H1 (cell line): ENCODE measurements at regions not wholly inside any gene's neighbourhood (a gene's known extent, or its start where the extent isn't known, plus 50 kb on each side); places are given as distances from the start of the nearest gene placed in this dataset.

ENCODE experiments used
- CTCF ChIA-PET: fragments of 300-600 bp; sonication (Branson Sonifier 250); formaldehyde crosslinking; loops from one replicate; lab custom pipeline; 2021; ENCODE audit not compliant: partially characterized antibody; lab: Charles Lee
- POLR2A ChIA-PET: fragments of 300-600 bp; sonication (Branson Sonifier 250); formaldehyde crosslinking; loops from one replicate; lab custom pipeline; 2021; ENCODE audit warnings: inconsistent platforms; ENCODE audit not compliant: partially characterized antibody; lab: Charles Lee
- DNase-seq, 2 experiments: peaks; one replicate each; pipeline versions ENCODE4 v3.0.0 to v3.0.0-alpha.2; 2010 to 2022; ENCODE audit warnings: low spot score in 2 of 2, low read depth in 1 of 2, mixed read lengths in 1 of 2
- FAIRE-seq: peaks from 2 replicates; lab custom pipeline; 2011; peaks lifted over from hg19 to GRCh38; lab: Jason Lieb, UNC
- H2AFZ ChIP-seq: 2 replicates; pipeline ENCODE4 v1.8.1; 2012; ENCODE audit warnings: low read length, inconsistent platforms
- H2AK5ac ChIP-seq: 2 replicates; pipeline ENCODE4 v1.6.1; 2013; ENCODE audit warnings: low read depth, low read length
- H2BK120ac ChIP-seq: replicated peaks from 2 replicates; pipeline ENCODE3; 2013; ENCODE audit warnings: low read depth, low read length, inconsistent platforms
- H2BK12ac ChIP-seq: 2 replicates; pipeline ENCODE4 v1.6.1; 2013; ENCODE audit warnings: low read depth, low read length
- H2BK15ac ChIP-seq: 2 replicates; pipeline ENCODE4 v1.6.1; 2013; ENCODE audit warnings: low read length
- H2BK20ac ChIP-seq: 2 replicates; pipeline ENCODE4 v1.6.1; 2013; ENCODE audit warnings: low read length
- H2BK5ac ChIP-seq: 2 replicates; pipeline ENCODE4 v1.6.1; 2013; ENCODE audit warnings: low read depth, low read length
- H3K14ac ChIP-seq: 2 replicates; pipeline ENCODE4 v1.6.1; 2013; ENCODE audit warnings: inconsistent platforms; ENCODE audit not compliant: insufficient read length
- H3K18ac ChIP-seq: 2 replicates; pipeline ENCODE4 v1.6.1; 2013; ENCODE audit warnings: low read length; ENCODE audit errors: extremely low read depth
- H3K23ac ChIP-seq: 2 replicates; pipeline ENCODE4 v1.6.1; 2013; ENCODE audit warnings: inconsistent platforms; ENCODE audit not compliant: insufficient read length
- H3K23me2 ChIP-seq: 2 replicates; pipeline ENCODE4 v1.6.1; 2013; ENCODE audit warnings: low read depth, low read length
- H3K27ac ChIP-seq: 2 replicates; pipeline ENCODE4 v1.6.1; 2011; ENCODE audit warnings: low read depth, low read length, inconsistent platforms
- H3K27me3 ChIP-seq, 4 experiments: replicated peaks in 1 of 4; 1 replicate in 1 of 4; 2 replicates in 3 of 4; pipeline versions ENCODE4 v1.6.1 to v1.8.1; 2011 to 2013; ENCODE audit warnings: low read length in 3 of 4, mild to moderate bottlenecking in 3 of 4, inconsistent platforms in 2 of 4, mixed read lengths in 2 of 4, moderate library complexity in 1 of 4; ENCODE audit not compliant: control insufficient read depth in 3 of 4, insufficient read depth in 3 of 4; ENCODE audit errors: extremely low read depth in 1 of 4
- H3K36me3 ChIP-seq, 4 experiments: 2 replicates each; pipeline versions ENCODE4 v1.6.1 to v1.8.1; 2011 to 2013; ENCODE audit warnings: mild to moderate bottlenecking in 4 of 4, low read length in 3 of 4, moderate library complexity in 2 of 4, control low read depth in 1 of 4, inconsistent platforms in 1 of 4; ENCODE audit not compliant: insufficient read depth in 4 of 4, control insufficient read depth in 2 of 4
- H3K4ac ChIP-seq: replicated peaks from 2 replicates; pipeline ENCODE3; 2013; ENCODE audit warnings: low read length, low read depth, mixed read lengths, inconsistent platforms; ENCODE audit not compliant: insufficient read length
- H3K4me1 ChIP-seq, 4 experiments: replicated peaks in 1 of 4; 1 replicate in 1 of 4; 2 replicates in 3 of 4; pipeline versions ENCODE4 v1.6.1 to v1.8.1; 2011 to 2013; ENCODE audit warnings: low read length in 3 of 4, inconsistent platforms in 2 of 4, mixed read lengths in 1 of 4; ENCODE audit not compliant: insufficient read depth in 4 of 4, control insufficient read depth in 3 of 4
- H3K4me2 ChIP-seq, 2 experiments: 2 replicates each; pipeline versions ENCODE4 v1.6.1 to v1.8.1; 2011 to 2013; ENCODE audit warnings: low read depth in 2 of 2, low read length in 2 of 2, control low read depth in 1 of 2, inconsistent platforms in 1 of 2, mild to moderate bottlenecking in 1 of 2; ENCODE audit not compliant: insufficient read depth in 1 of 2
- H3K4me3 ChIP-seq, 4 experiments: fragments of 200-600, 300-600 bp in 1 of 4; sonication (generic), shearing (Covaris generic), sonication (Bioruptor Twin) in 1 of 4; 2 replicates each; pipeline versions ENCODE4 v1.5.1 to v1.8.1; 2011 to 2016; ENCODE audit warnings: low read length in 4 of 4, low read depth in 3 of 4, control low read depth in 2 of 4, inconsistent platforms in 2 of 4, mild to moderate bottlenecking in 2 of 4, mixed read lengths in 1 of 4, moderate library complexity in 1 of 4; ENCODE audit not compliant: insufficient read depth in 2 of 4; ENCODE audit errors: extremely low read depth in 1 of 4
- H3K56ac ChIP-seq: replicated peaks from 2 replicates; pipeline ENCODE3; 2013; ENCODE audit warnings: low read depth, mild to moderate bottlenecking, mixed read lengths, low read length, inconsistent platforms; ENCODE audit not compliant: insufficient read length
- H3K79me1 ChIP-seq: 2 replicates; pipeline ENCODE4 v1.6.1; 2013; ENCODE audit warnings: low read depth, low read length, control low read depth
- H3K79me2 ChIP-seq, 2 experiments: 2 replicates each; pipeline versions ENCODE4 v1.6.1 to v1.8.1; 2012 to 2013; ENCODE audit warnings: low read length in 2 of 2, mild to moderate bottlenecking in 2 of 2, inconsistent platforms in 1 of 2; ENCODE audit not compliant: insufficient read depth in 2 of 2, control insufficient read depth in 1 of 2
- H3K9ac ChIP-seq, 4 experiments: replicated peaks in 1 of 4; 1 replicate in 1 of 4; 2 replicates in 3 of 4; pipeline versions ENCODE4 v1.6.1 to v1.8.1; 2011 to 2013; ENCODE audit warnings: low read depth in 3 of 4, low read length in 3 of 4, control low read depth in 2 of 4, mild to moderate bottlenecking in 2 of 4, moderate library complexity in 2 of 4, inconsistent platforms in 1 of 4; ENCODE audit errors: extremely low read depth in 1 of 4
- H3K9me3 ChIP-seq, 2 experiments: 2 replicates each; pipeline versions ENCODE4 v1.6.1 to v1.8.1; 2012 to 2013; ENCODE audit warnings: mild to moderate bottlenecking in 2 of 2, moderate library complexity in 2 of 2, control low read depth in 1 of 2, inconsistent platforms in 1 of 2, low read depth in 1 of 2, low read length in 1 of 2, mixed read lengths in 1 of 2; ENCODE audit not compliant: insufficient read depth in 2 of 2
- H4K20me1 ChIP-seq, 2 experiments: replicated peaks in 1 of 2; 2 replicates each; pipeline versions ENCODE3 to v1.8.1; 2011 to 2013; ENCODE audit warnings: inconsistent platforms in 2 of 2, low read length in 2 of 2, mild to moderate bottlenecking in 1 of 2; ENCODE audit not compliant: insufficient read depth in 2 of 2, control insufficient read depth in 1 of 2
- H4K5ac ChIP-seq: 2 replicates; pipeline ENCODE4 v1.6.1; 2013; ENCODE audit warnings: low read length, low read depth, mixed read lengths, inconsistent platforms; ENCODE audit not compliant: insufficient read length
- H4K8ac ChIP-seq: 2 replicates; pipeline ENCODE4 v1.8.0; 2013; ENCODE audit warnings: mild to moderate bottlenecking, moderate library complexity, low read length, inconsistent platforms; ENCODE audit not compliant: insufficient read depth; ENCODE audit errors: extremely low read depth
- H4K91ac ChIP-seq: replicated peaks from 2 replicates; pipeline ENCODE3; 2013; ENCODE audit warnings: low read length, mixed read lengths, inconsistent platforms; ENCODE audit not compliant: insufficient read length
- EGR1 ChIP-seq: IDR thresholded peaks from 2 replicates; pipeline ENCODE4 v1.6.1; 2011; ENCODE audit warnings: low read depth, low read length, borderline replicate concordance
- EP300 ChIP-seq, 2 experiments: IDR thresholded peaks; 1 replicate in 1 of 2; 2 replicates in 1 of 2; pipeline ENCODE4 v1.6.1; 2011 to 2012; ENCODE audit warnings: low read depth in 2 of 2, low read length in 2 of 2, mild to moderate bottlenecking in 2 of 2, borderline replicate concordance in 1 of 2, inconsistent platforms in 1 of 2, moderate library complexity in 1 of 2
- FOSL1 ChIP-seq: IDR thresholded peaks from 2 replicates; pipeline ENCODE4 v1.6.1; 2011; ENCODE audit warnings: mild to moderate bottlenecking, low read depth, low read length, moderate library complexity; ENCODE audit not compliant: insufficient read depth
- JUND ChIP-seq: IDR thresholded peaks from 2 replicates; pipeline ENCODE4 v1.6.1; 2011; ENCODE audit warnings: mild to moderate bottlenecking, improper control_type of control experiment, low read length
- KDM5A ChIP-seq: fragments of 200-600 bp; IDR thresholded peaks from 2 replicates; pipeline ENCODE4 v1.7.1; 2012; ENCODE audit warnings: mild to moderate bottlenecking, low read length, inconsistent platforms, mixed read lengths
- MAX ChIP-seq: IDR thresholded peaks from 2 replicates; pipeline ENCODE4 v1.6.1; 2012; ENCODE audit warnings: inconsistent platforms
- RAD21 ChIP-seq, 2 experiments: IDR thresholded peaks in 1 of 2; conservative IDR thresholded peaks in 1 of 2; 2 replicates each; pipeline ENCODE4 v1.6.1; 2011; ENCODE audit warnings: low read depth in 2 of 2, low read length in 2 of 2, improper control_type of control experiment in 1 of 2, inconsistent platforms in 1 of 2, mild to moderate bottlenecking in 1 of 2, moderate library complexity in 1 of 2
- RBBP5 ChIP-seq: IDR thresholded peaks from 2 replicates; pipeline ENCODE4 v1.7.1; 2012; ENCODE audit warnings: low read depth, mild to moderate bottlenecking, inconsistent platforms, low read length, moderate library complexity, borderline replicate concordance
- SIN3A ChIP-seq, 2 experiments: IDR thresholded peaks in 1 of 2; conservative IDR thresholded peaks in 1 of 2; 2 replicates each; pipeline ENCODE4 v1.6.1; 2011 to 2012; ENCODE audit warnings: low read length in 2 of 2, improper control_type of control experiment in 1 of 2, low read depth in 1 of 2, mild to moderate bottlenecking in 1 of 2
- SP2 ChIP-seq: IDR thresholded peaks from 2 replicates; pipeline ENCODE4 v1.6.1; 2012; ENCODE audit warnings: mild to moderate bottlenecking, low read length, inconsistent platforms
- TAF1 ChIP-seq: IDR thresholded peaks from 2 replicates; pipeline ENCODE4 v1.6.1; 2011; ENCODE audit warnings: mild to moderate bottlenecking, low read depth, low read length
- TCF12 ChIP-seq: IDR thresholded peaks from 2 replicates; pipeline ENCODE4 v1.6.1; 2011; ENCODE audit warnings: low read depth, mild to moderate bottlenecking, low read length
- WGBS, 2 experiments: shearing (Covaris generic) in 1 of 2; methylation state at CpG; one replicate each; pipeline versions ENCODE4 v1.1.6 to v1.1.7; 2013 to 2015; ENCODE audit warnings: low lambda C conversion rate in 2 of 2, mixed read lengths in 2 of 2, inconsistent platforms in 1 of 2, low coverage in 1 of 2, missing lambda C conversion rate in 1 of 2; ENCODE audit not compliant: insufficient replicate concordance in 2 of 2, insufficient coverage in 1 of 2, insufficient read length in 1 of 2; ENCODE audit errors: extremely low coverage in 1 of 2, missing lambda C conversion rate in 1 of 2; 5-methylcytosine and 5-hydroxymethylcytosine counted together

DNA sequence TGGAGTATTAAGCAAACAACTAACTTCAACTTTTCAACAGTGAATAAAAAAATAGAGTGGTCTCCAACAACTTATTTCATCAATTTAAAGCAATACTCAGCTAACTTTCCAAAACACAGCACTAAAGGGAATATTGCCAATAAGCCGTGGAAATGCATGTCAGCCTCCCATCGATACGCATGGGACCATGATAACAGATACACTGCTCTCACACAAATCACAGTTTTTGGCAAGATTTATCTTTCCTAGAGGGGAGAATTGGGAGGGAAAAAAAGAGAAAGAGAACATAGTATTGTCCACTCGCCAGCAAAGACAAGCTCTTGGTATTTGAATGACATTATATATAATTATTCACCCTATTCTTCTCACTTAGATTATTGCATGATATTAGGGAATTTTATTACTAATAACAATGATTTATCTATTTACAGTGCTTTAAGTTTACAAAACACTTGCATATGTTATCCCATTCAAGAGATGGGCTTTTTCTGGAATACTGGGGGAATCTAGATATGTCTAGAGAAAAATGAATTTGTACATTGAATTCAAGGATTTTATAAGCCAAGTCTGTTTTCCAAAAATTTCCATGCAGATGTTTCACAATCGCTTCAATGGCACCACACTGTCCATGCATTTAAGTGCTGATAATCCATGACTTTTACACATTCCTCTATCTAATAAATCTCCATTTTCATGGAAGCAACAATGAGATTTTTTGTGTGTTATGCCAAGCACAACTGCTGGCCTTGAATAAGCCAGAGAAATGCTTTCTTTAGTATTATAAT, 194.0 kb upstream of the MGMT start:
- H3K79me2 ChIP-seq, result no peaks in the 10 kb centered on the region
- H4K20me1 ChIP-seq, result peaks cover 0 to 1% of the 10 kb centered on the region in 2 experiments
- no peak overlapping the region for H2BK5ac ChIP-seq
- H3K23me2 ChIP-seq, result no peaks in the 10 kb centered on the region
- no peak overlapping the region for H2BK15ac ChIP-seq
- H2AK5ac ChIP-seq, result no peak overlapping the region
- H3K14ac ChIP-seq, result no peak overlapping the region
- FAIRE-seq (no peak), DNase-seq (no peak)
- no peak overlapping the region for H4K5ac ChIP-seq
- CTCF ChIA-PET, result interaction anchor here (1.7 to 2.0 kb wide), 2 partner anchors 8 to 16 kb away, joined by 5 to 9 read pairs; no protein-coding TSS in a partner anchor
- no peaks in the 10 kb centered on the region for H3K9me3 ChIP-seq
- no peak overlapping the region for H3K56ac ChIP-seq
- H3K4me2 ChIP-seq, result no peak overlapping the region
- H3K4ac ChIP-seq, result no peak overlapping the region
- no peaks in the 10 kb centered on the region for H3K4me1 ChIP-seq
- no peak overlapping the region for H3K4me3 ChIP-seq
- H2BK12ac ChIP-seq, result no peak overlapping the region
- no peak overlapping the region for H4K91ac ChIP-seq
- no peak overlapping the region for H4K8ac ChIP-seq
- no peaks in the 10 kb centered on the region; a peak in 1 of 7 replicates for H3K27me3 ChIP-seq
- H2BK120ac ChIP-seq, result no peak overlapping the region
- H3K27ac ChIP-seq, result no peak overlapping the region
- WGBS, 2 experiments, result 86% methylated on average over 5 of the region's 5 CpGs; no CpG with 5 or more reads in 1 of the 2 experiments
- H3K18ac ChIP-seq, result no peak overlapping the region
- H3K23ac ChIP-seq, result no peak overlapping the region
- no peak overlapping the region for H2BK20ac ChIP-seq
- no peaks in the 10 kb centered on the region for H3K79me1 ChIP-seq
- no peak overlapping the region for H2AFZ ChIP-seq
- TF ChIP-seq TAF1, result no peak
- TF ChIP-seq KDM5A, result no peak
- TF ChIP-seq RAD21 (IDR thresholded peaks at IDR 0.05 in 1 of 2, conservative IDR thresholded peaks at IDR 0.05 in 1 of 2; ENCODE audit: low read depth in 2 of 2, low read length in 2 of 2), result no peak
- no peak for TF ChIP-seq EP300 (IDR thresholded peaks at IDR 0.05; ENCODE audit: borderline replicate concordance in 1 of 2, low read depth in 2 of 2, low read length in 2 of 2)
- TF ChIP-seq EGR1, result no peak
- no peak for TF ChIP-seq SIN3A (conservative IDR thresholded peaks at IDR 0.05 in 1 of 2, IDR thresholded peaks at IDR 0.05 in 1 of 2; ENCODE audit: low read depth in 1 of 2, low read length in 2 of 2)
- TF ChIP-seq FOSL1, result no peak
- TF ChIP-seq MAX, result no peak
- no peak for TF ChIP-seq SP2
- TF ChIP-seq TCF12, result no peak
- TF ChIP-seq JUND, result no peak
- TF ChIP-seq RBBP5, result no peak
- TF ChIP-seq, all 59 proteins: peak for 0
- POLR2A ChIA-PET, result no interaction called here
- no peaks in the 10 kb centered on the region for H3K36me3 ChIP-seq
- no peak overlapping the region for H3K9ac ChIP-seq
